Gastroesophageal sphincter (tissue), 3 donors: ENCODE measurements at regions not wholly inside any gene's neighbourhood (a gene's known extent, or its start where the extent isn't known, plus 50 kb on each side); places are given as distances from the start of the nearest gene placed in this dataset.

Experiments
- CTCF ChIP-seq, 4 experiments: fragments of 200-600 bp in 2 of 4; fragments of 450-650 bp in 2 of 4; sonication (generic) in 1 of 4; IDR thresholded peaks; one replicate each; pipeline ENCODE4 v1.5.1; 2017 to 2019; ENCODE audit warnings: antibody characterized with exemption in 4 of 4, mild to moderate bottlenecking in 2 of 4, moderate library complexity in 2 of 4
- EP300 ChIP-seq: sonication (generic); formaldehyde crosslinking; IDR thresholded peaks from one replicate; pipeline ENCODE4 v1.6.1; 2017; ENCODE audit warnings: antibody characterized with exemption, mild to moderate bottlenecking
- POLR2A ChIP-seq, 2 donors: fragments of 450-650 bp; IDR thresholded peaks; one replicate each; pipeline ENCODE4 v1.6.1; 2017; ENCODE audit warnings: antibody characterized with exemption in 2 of 2, mild to moderate bottlenecking in 2 of 2, moderate library complexity in 1 of 2
- POLR2AphosphoS5 ChIP-seq: sonication (generic); formaldehyde crosslinking; IDR thresholded peaks from one replicate; pipeline ENCODE4 v1.6.1; 2017; ENCODE audit warnings: antibody characterized with exemption

DNA sequence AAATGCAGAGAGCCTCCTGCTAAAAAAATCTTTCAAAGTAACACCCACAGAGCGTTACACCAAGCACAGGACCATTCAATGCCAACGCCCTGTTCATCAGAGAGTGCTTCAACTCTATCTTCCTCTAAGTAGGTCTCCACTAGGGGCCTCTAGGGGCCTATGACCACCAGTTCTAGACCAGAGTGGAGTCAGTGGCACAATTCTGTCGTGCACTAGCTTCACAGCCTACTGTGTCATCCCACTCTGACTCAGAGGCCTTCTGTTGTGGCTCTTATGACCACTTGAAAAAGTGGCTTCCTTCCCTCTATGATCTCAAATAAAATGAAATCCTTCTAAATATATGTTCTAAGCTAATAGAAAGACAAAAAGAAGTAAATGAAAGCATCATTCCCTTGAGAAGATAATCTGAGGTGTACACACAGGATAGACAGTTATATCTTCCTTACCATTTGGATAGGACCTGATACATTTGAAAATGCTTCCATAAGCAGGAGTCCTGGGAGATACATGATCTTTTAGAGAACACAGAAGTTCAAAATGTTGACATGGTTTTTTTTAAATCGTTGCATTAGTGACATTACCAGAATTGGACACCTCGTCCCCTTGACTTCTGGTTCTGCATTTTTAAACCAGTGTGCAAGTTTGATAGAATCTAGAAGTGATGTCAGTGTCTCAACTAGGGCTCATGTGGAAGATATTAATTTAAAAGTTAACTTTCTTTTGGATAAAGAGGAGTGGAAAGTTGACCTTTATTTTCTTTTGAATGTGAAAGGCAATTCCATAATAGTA, 151.9 kb downstream of the SH3BGRL2 start:
- TF ChIP-seq CTCF (IDR thresholded peaks at IDR 0.05), result no peak
- no peak for TF ChIP-seq POLR2A (IDR thresholded peaks at IDR 0.05)
- no peak for TF ChIP-seq EP300
- no peak for TF ChIP-seq POLR2AphosphoS5
